VCaP (cell line): ENCODE measurements at regions not wholly inside any gene's neighbourhood (a gene's known extent, or its start where the extent isn't known, plus 50 kb on each side); places are given as distances from the start of the nearest gene placed in this dataset.

ENCODE experiments used
- H3K27ac ChIP-seq: fragments of 450-650 bp; 2 replicates; pipeline ENCODE4 v1.5.1; 2017
- CTCF ChIP-seq: fragments of 450-650 bp; conservative IDR thresholded peaks from 2 replicates; pipeline ENCODE4 v1.5.1; 2017; ENCODE audit warnings: mild to moderate bottlenecking, moderate library complexity

GRCh38 chr14:86799244-86799647, 1193.7 kb downstream of the GALC start:
- no peak overlapping the region for H3K27ac ChIP-seq
- no peak for TF ChIP-seq CTCF

GRCh38 chr14:86798330-86798729, 1194.7 kb downstream of the GALC start:
- TF ChIP-seq CTCF, result no peak
- no peak overlapping the region for H3K27ac ChIP-seq

- no peak for TF ChIP-seq CTCF
- H3K27ac ChIP-seq, result no peak overlapping the region
Observed at GRCh38 chr14:86797075-86797351, 1196.0 kb downstream of the GALC start.

- no peak overlapping the region for H3K27ac ChIP-seq
- no peak for TF ChIP-seq CTCF
Observed at GRCh38 chr14:86796221-86797074, 1196.5 kb downstream of the GALC start.

GRCh38 chr14:86794689-86795088, 1198.3 kb downstream of the GALC start:
- TF ChIP-seq CTCF, result no peak
- H3K27ac ChIP-seq, result no peak overlapping the region

GRCh38 chr14:86790408-86791364, 1202.3 kb downstream of the GALC start:
- TF ChIP-seq CTCF, result peak; percentile 53
- H3K27ac ChIP-seq, result no peak overlapping the region

- H3K27ac ChIP-seq, result no peak overlapping the region
- no peak for TF ChIP-seq CTCF
Observed at GRCh38 chr14:86788224-86788623, 1204.8 kb downstream of the GALC start.
